Astrocyte (in vitro differentiated cells and primary cell): ENCODE measurements at regions not wholly inside any gene's neighbourhood (a gene's known extent, or its start where the extent isn't known, plus 50 kb on each side); places are given as distances from the start of the nearest gene placed in this dataset.

Experiments
- CTCF ChIP-seq: IDR thresholded peaks from 2 replicates; pipeline ENCODE4 v1.5.1; 2011; ENCODE audit warnings: low read depth, mild to moderate bottlenecking, inconsistent platforms, low read length, moderate library complexity; ENCODE audit not compliant: insufficient read depth
- EZH2 ChIP-seq: IDR thresholded peaks from 2 replicates; pipeline ENCODE4 v1.6.1; 2012; ENCODE audit warnings: mild to moderate bottlenecking, low read length, inconsistent platforms; ENCODE audit not compliant: insufficient read depth

DNA sequence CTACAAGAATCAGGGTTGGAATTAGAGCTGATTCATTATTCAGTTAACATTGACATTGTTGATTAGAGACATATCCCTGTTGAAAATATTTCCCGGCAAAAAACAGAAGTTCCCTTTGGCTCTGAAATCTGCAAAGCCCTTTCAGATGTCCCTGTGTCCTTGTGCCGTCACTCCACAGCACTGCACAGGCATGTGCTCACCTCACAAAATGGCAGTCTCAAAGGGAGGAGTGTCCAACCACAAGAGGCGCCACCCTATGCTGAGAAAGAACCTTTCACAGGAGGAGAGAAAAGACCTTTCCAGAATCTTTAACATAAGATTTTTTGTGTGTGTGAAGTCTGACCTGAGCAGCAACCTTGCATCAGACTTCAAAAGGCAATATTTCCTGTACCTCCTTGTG, 112.8 kb upstream of the PRSS3 start:
- no peak for TF ChIP-seq EZH2
- TF ChIP-seq CTCF, result no peak
